ENCODE measurements at regions not wholly inside any gene's neighbourhood (a gene's known extent, or its start where the extent isn't known, plus 50 kb on each side); places are given as distances from the start of the nearest gene placed in this dataset.

DNA sequence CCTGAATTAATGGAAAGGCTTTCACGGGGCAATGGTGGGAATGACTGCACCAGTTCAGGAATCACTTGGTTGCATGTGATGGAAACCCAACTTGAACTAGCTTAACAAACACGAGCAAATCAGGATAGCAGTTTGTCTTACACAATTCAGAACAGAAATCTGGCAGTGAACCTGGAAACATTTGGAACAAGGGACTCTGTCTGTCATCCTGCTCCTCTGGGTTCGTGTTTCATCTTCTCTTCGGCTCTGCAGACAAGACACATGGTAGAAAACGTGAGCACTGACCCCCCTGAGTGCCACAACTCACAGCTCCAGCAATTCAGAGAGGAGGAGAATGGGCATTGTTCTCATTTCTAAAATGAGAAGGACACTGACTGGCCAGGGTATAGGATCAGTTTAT lies 218.1 kb upstream of the NREP start:
- TF ChIP-seq, protein P1, sequence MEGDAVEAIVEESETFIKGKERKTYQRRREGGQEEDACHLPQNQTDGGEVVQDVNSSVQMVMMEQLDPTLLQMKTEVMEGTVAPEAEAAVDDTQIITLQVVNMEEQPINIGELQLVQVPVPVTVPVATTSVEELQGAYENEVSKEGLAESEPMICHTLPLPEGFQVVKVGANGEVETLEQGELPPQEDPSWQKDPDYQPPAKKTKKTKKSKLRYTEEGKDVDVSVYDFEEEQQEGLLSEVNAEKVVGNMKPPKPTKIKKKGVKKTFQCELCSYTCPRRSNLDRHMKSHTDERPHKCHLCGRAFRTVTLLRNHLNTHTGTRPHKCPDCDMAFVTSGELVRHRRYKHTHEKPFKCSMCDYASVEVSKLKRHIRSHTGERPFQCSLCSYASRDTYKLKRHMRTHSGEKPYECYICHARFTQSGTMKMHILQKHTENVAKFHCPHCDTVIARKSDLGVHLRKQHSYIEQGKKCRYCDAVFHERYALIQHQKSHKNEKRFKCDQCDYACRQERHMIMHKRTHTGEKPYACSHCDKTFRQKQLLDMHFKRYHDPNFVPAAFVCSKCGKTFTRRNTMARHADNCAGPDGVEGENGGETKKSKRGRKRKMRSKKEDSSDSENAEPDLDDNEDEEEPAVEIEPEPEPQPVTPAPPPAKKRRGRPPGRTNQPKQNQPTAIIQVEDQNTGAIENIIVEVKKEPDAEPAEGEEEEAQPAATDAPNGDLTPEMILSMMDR (IDR thresholded peaks at IDR 0.05; ENCODE audit: poor library complexity) = no peak
- TF ChIP-seq EZH2 (IDR thresholded peaks at IDR 0.05; ENCODE audit: borderline replicate concordance) (no peak), EZH2phosphoT487 (IDR thresholded peaks at IDR 0.05; ENCODE audit: low read depth, severe bottlenecking, unreplicated experiment) (no peak)
